ENCODE measurements at regions not wholly inside any gene's neighbourhood (a gene's known extent, or its start where the extent isn't known, plus 50 kb on each side); places are given as distances from the start of the nearest gene placed in this dataset.

DNA sequence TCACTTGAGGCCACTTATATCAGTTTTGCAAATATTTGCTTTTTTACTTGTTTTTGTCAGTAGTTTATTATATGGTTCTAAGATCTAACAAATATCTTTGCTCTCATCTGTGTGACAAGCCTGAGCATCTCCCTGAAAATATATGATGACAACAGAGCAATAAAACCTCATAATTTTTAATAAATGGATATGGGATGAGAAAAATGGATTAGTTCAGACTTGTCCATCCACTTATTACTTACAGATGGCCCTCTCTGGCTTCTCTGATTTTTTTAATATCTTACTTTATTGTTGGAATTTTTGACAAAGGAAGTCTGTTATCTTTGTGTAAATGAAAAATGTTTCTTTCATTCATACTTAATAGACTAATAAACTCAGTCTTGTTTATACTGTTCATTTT lies 491.4 kb upstream of the RAG2 start:
- DNase-seq, result no peak

- DNase-seq, result no peak
Observed at GRCh38 chr11:37088573-37088910, 490.5 kb upstream of the RAG2 start.

GRCh38 chr11:37087650-37088572 lies 489.9 kb upstream of the RAG2 start:
- no peak for DNase-seq

- no peak for DNase-seq
Observed at GRCh38 chr11:37078521-37078920, 480.5 kb upstream of the RAG2 start.

- DNase-seq, result no peak
Observed at GRCh38 chr11:37076866-37077265, 478.8 kb upstream of the RAG2 start.

DNA sequence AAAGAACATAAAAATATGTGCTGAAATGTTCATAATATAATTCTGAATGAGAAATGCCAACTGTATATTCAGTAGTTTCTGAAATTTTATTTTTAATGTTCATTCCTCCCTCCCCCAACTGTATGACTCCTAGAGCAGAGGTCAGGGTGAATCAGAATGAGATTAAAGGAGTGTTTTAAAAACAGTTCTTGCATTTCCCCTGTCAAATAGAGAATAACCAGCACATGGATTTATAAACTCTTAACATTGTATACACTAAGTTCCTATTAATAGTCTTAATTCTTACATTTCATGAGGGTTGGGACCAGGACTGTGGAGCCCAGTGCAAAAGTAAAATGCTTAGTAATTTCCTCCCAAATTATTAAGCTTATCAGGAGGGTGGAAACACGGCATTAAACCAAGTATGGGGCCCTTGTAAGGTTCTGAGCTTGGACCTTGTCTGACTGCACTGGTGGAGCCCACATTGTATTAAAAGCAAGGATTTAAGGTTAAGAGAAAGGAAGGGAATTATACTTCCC lies 474.6 kb upstream of the RAG2 start:
- DNase-seq, result no peak

DNA sequence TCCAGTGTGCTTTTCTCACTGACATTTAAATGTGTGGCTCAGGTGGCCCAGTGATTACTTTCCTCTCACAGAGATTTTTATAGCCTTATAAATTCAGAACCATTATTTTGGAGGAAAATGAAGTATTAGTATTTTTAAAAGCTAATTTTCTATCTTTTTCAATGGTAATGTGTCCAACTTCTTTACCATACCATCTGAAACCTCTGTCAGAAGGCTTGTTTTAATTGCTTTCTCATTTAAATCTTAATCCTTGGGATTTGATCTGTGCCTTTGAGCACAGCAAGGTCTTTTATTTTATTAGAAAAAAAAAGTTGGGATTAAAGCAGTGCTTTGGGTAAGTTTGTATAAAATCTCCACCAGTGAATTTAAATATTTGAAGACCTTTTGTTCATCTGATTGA lies 452.3 kb upstream of the RAG2 start:
- DNase-seq, result no peak

DNA sequence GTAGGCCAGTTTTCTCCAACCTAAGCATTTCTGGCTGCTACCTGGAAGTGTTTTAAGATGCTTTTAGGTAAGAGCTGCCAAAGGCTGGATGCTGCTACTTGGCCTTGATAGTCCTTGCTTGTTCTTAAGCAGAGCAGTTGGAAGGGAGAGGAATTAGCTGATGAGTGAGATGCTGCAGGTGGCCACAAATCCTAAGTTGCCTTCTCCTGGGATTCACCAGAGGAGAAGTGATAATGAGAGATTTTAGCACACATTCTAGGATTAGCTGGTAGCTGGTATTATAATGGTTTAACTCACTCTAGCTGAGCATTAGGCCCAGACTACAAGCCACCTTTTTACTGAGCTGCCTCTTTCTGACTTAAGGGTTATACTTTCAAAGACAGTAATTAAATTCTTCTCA lies 442.9 kb upstream of the RAG2 start:
- DNase-seq, result no peak

GRCh38 chr11:37038911-37039310 lies 440.9 kb upstream of the RAG2 start:
- DNase-seq, result no peak

DNA sequence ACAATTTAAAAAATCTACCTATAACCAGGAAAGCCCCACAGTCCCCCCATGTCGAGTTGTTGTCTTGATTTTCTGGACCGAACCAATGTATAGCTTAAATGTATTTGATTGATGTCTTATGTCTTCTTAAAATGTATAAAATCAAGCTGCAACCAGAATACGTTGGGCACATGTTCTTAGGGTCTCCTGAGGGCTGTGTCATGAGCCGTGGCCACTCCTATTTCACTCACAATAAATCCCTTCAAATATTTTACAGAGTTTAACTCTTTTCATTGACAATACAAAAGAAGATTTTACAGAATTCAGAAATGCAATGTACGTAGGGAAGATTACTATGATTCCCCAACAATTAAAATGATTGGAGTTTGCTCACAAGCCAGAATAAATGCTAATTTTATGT lies 428.7 kb upstream of the RAG2 start:
- DNase-seq, result no peak

- DNase-seq, result no peak
Observed at GRCh38 chr11:37026326-37026725, 428.3 kb upstream of the RAG2 start.

DNA sequence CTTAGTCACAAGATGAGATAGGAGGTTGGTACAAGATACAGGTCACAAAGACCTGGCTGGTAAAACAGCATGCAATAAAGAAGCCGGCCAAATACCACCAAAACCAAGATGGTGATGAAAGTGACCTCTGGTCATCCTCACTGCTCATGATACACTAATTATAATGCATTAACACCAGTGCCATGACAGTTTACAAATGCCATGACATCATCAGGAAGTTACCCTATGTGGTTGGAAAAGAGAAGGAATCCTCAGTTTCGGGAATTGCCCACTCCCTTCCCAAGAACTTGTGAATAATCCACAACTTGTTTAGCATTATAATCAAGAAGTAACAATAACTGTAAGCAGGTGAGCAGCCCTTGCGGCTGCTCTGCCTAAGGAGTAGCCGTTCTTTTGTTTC lies 408.5 kb upstream of the RAG2 start:
- no peak for DNase-seq

DNA sequence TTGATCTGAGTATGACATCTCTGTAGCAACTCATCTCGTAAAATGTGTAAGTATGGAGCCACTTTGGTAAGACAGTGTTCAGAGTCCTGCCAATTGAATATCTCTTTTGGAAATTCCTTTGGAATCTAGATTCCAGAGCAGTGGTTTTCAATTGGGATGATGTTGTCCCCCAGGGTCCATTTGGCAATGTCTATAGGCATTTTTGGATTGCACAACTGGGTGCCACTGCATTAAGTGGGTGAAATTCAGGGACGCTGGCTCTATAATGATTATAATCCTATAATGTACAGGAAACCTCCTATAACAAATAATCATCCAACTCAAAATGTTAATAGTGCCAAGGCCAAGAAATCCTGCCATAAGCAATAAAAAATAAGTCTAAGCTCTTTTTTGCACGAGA lies 404.8 kb upstream of the RAG2 start:
- DNase-seq, result no peak

GRCh38 chr11:36997656-36998055 lies 399.6 kb upstream of the RAG2 start:
- DNase-seq, result no peak

- no peak for DNase-seq
Observed at GRCh38 chr11:36996795-36997194, 398.8 kb upstream of the RAG2 start.

DNA sequence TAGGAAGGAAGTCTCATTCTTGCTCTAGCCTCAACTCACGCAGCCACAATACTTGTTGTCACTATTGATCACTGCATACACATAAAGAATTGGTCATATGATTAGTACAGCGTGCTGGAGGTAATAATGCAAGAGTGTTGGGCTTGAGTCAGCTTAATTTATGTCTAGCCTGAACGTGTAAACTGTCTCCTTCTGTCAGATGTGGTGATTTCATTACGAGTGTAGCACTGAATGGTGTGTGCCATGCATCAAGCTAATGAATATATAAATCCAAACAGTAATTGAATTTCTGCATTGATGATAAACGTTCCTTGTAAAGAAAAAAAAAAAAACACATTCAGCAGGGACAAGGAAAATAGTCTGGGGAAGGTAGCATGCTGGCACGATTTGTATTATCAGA lies 396.2 kb upstream of the RAG2 start:
- no peak for DNase-seq

- DNase-seq, result no peak
Observed at GRCh38 chr11:36988556-36988955, 390.5 kb upstream of the RAG2 start.

DNA sequence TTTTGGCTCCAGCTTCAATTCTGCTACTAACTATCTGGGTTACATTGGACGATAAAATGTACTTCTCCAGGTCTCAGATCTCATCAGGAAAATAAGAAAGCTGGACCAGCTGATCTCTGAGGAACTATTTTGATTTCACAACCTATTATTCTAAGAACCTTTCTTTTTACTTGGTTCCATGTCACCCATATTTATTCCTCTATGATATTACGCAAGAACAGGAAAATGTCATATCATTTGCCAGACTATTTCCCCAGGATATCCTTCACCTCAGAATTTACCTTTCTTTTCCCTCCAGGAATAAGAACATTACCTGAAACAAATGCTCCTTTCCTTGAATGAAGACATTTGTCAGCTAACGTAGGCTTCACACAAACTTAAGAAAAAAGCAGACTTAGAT lies 387.5 kb upstream of the RAG2 start:
- DNase-seq, result no peak

GRCh38 chr11:36976741-36977140 lies 378.7 kb upstream of the RAG2 start:
- DNase-seq, result no peak

DNA sequence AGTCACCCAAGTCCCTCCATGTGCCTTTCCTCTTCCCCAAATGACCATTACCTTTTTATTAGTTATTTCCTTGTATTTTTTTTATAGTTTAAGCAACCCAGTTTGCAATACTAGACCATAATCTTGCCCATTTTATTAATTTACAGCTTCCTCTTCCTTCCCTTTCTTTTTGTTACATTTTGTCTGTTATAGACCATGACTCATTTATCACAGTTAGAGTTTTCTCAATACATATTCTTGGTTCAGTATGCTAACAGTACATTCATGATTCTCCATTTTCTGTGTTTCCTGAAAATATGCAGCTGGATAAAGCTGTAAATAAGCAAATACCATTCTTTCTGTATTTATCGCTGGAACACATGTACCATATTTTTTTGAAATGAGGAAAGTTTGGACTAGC lies 376.7 kb upstream of the RAG2 start:
- DNase-seq, result no peak

GRCh38 chr11:36953976-36954375 lies 355.9 kb upstream of the RAG2 start:
- no peak for DNase-seq

- DNase-seq, result no peak
Observed at GRCh38 chr11:36948460-36949127, 350.6 kb upstream of the RAG2 start.

GRCh38 chr11:36945384-36945783 lies 347.3 kb upstream of the RAG2 start:
- DNase-seq, result no peak

- no peak for DNase-seq
Observed at GRCh38 chr11:36933481-36933880, 335.4 kb upstream of the RAG2 start.
